Mononuclear cell (primary cell): ENCODE measurements at regions not wholly inside any gene's neighbourhood (a gene's known extent, or its start where the extent isn't known, plus 50 kb on each side); places are given as distances from the start of the nearest gene placed in this dataset.

Source experiments
- H3K27me3 ChIP-seq: 2 replicates; pipeline ENCODE4 v1.6.0; 2011; ENCODE audit warnings: low read length, control low read depth; ENCODE audit not compliant: insufficient read depth
- H3K4me1 ChIP-seq: 2 replicates; pipeline ENCODE4 v1.5.1; 2011; ENCODE audit warnings: mild to moderate bottlenecking, low read length, control low read depth; ENCODE audit not compliant: insufficient read depth
- H3K4me3 ChIP-seq: 2 replicates; pipeline ENCODE4 v1.5.1; 2011; ENCODE audit warnings: mild to moderate bottlenecking, low read length, moderate library complexity
- H3K9me3 ChIP-seq: 2 replicates; pipeline ENCODE4 v1.5.1; 2011; ENCODE audit warnings: low read depth, mild to moderate bottlenecking, control low read depth, low read length

GRCh38 chr21:36236052-36236730 is 79.6 kb downstream of the DOP1B start:
- Histone ChIP-seq H3K4me1 (no peaks in the 10 kb centered on the region), H3K27me3 (no peaks in the 10 kb centered on the region), H3K9me3 (no peaks in the 10 kb centered on the region), H3K4me3 (no peak overlapping the region)

DNA sequence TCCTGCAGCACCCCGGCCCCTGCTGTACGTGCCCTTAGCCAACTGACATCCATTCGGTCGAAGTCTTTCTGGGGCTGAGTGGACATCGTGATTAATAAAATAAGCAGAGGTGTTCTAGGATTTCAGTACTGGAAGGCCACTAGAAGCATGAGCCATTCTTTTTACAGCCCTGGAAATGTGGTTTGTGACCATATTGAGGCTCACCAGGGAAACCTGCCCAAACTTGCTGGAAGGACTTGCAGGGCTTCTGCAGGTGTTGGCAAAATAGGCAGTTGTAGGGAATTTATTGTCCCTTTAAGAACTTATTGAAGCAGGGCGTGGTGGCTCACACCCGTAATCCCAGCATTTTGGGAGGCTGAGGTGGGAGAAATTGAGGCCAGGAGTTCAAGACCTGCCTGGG is 80.8 kb downstream of the DOP1B start:
- no peaks in the 10 kb centered on the region for H3K27me3 ChIP-seq
- H3K4me1 ChIP-seq, result no peaks in the 10 kb centered on the region
- no peaks in the 10 kb centered on the region for H3K9me3 ChIP-seq

DNA sequence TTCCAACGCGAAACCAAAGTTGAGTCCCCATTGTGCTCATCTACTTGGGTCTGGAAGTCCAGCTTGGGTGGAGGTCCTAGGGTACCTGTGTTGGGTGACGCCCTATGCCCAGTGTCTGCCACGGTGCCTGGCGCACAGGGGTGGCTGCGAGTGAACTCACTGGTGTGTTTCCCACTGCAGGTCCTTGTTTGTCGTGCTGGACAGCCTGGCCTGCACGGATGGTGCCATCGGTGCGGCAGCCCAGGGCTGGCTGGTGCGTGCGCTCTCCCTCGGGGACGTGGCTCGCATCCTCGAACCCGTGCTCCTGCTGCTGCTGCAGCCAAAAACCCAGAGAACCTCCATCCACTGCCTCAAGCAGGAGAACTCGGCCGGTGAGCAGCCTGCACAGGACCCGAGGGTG is 80.4 kb upstream of the MORC3 start:
- H3K4me3 ChIP-seq, result no peak overlapping the region

More for the DNA sequence above, 80.8 kb downstream of the DOP1B start:
- H3K4me3 ChIP-seq, result no peak overlapping the region

GRCh38 chr21:36241717-36242116 is 78.3 kb upstream of the MORC3 start:
- H3K4me3 ChIP-seq, result no peak overlapping the region

More for the DNA sequence above, 80.4 kb upstream of the MORC3 start:
- no peaks in the 10 kb centered on the region for H3K4me1 ChIP-seq
- no peaks in the 10 kb centered on the region for H3K9me3 ChIP-seq
- H3K27me3 ChIP-seq, result no peaks in the 10 kb centered on the region

GRCh38 chr21:36245115-36245514 is 74.9 kb upstream of the MORC3 start:
- Histone ChIP-seq H3K9me3 (no peaks in the 10 kb centered on the region), H3K4me1 (no peaks in the 10 kb centered on the region), H3K27me3 (no peaks in the 10 kb centered on the region), H3K4me3 (no peak overlapping the region)

More at GRCh38 chr21:36241717-36242116, 78.3 kb upstream of the MORC3 start:
- Histone ChIP-seq H3K4me1 (no peaks in the 10 kb centered on the region), H3K27me3 (no peaks in the 10 kb centered on the region), H3K9me3 (no peaks in the 10 kb centered on the region)

DNA sequence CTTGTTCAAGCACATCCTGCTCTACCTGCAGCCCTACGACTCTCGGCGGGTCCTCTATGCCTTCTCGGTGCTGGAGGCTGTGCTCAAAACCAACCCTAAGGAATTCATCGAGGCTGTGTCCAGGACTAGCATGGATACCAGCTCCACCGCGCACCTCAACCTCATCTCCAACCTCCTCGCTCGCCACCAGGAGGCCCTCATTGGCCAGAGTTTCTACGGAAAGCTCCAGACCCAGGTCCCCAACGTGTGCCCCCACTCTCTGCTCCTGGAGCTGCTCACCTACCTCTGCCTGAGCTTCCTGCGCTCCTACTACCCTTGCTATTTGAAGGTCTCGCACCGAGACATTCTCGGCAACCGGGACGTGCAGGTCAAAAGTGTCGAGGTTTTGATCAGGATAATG is 74.3 kb upstream of the MORC3 start:
- H3K4me1 ChIP-seq, result no peaks in the 10 kb centered on the region
- H3K4me3 ChIP-seq, result no peak overlapping the region
- no peaks in the 10 kb centered on the region for H3K9me3 ChIP-seq
- no peaks in the 10 kb centered on the region for H3K27me3 ChIP-seq

DNA sequence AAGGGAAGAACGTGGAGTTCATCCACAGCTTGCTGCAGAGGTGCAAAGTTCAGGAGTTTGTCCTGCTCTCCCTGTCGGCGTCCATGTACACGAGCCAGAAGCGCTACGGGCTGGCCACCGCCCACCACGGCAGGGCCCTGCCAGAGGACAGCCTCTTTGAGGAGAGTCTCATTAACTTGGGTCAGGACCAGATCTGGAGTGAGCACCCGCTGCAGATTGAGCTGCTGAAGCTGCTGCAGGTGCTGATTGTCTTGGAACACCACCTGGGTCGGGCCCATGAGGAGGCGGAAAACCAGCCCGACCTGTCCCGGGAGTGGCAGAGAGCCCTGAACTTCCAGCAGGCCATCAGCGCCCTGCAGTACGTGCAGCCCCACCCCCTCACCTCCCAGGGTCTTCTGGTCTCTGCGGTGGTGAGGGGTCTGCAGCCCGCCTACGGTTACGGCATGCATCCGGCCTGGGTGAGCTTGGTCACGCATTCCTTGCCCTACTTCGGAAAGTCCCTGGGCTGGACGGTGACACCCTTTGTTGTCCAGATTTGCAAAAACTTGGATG is 73.8 kb upstream of the MORC3 start:
- H3K4me1 ChIP-seq, result no peaks in the 10 kb centered on the region

DNA sequence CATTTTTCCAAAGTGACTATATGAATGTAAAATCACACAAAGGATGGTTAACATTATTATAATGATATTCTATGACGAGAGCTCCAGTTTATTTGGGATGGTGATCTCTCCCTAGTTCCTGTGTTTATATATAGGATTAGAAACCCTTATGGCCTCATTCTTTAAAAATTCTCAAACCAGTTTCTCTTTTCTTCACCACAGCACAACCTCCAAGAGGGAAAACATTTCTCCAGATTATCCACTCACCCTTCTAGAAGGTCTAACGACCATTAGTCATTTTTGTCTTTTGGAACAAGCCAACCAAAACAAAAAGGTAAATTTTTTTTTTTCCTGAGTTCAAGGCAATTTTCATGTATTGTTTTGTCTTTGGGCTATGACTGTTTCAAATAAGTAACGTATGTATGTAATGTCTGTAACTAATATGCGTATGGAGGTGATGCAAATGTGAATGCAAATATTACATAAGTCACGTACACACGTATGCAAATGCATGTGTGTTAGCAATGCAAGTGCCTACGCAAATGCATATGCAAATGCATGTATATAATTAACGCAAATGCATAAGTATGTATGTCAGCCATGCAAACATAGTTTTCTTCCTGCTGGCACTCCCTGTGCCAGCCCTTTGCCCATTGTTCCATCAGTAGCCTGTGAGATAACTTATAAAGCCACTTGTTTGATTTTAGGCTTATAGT is 72.5 kb upstream of the MORC3 start:
- no peaks in the 10 kb centered on the region for H3K9me3 ChIP-seq
- H3K4me1 ChIP-seq, result no peaks in the 10 kb centered on the region
- no peaks in the 10 kb centered on the region for H3K27me3 ChIP-seq
- H3K4me3 ChIP-seq, result no peak overlapping the region

More for the DNA sequence above, 73.8 kb upstream of the MORC3 start:
- no peak overlapping the region for H3K4me3 ChIP-seq
- H3K27me3 ChIP-seq, result no peaks in the 10 kb centered on the region
- H3K9me3 ChIP-seq, result no peaks in the 10 kb centered on the region

DNA sequence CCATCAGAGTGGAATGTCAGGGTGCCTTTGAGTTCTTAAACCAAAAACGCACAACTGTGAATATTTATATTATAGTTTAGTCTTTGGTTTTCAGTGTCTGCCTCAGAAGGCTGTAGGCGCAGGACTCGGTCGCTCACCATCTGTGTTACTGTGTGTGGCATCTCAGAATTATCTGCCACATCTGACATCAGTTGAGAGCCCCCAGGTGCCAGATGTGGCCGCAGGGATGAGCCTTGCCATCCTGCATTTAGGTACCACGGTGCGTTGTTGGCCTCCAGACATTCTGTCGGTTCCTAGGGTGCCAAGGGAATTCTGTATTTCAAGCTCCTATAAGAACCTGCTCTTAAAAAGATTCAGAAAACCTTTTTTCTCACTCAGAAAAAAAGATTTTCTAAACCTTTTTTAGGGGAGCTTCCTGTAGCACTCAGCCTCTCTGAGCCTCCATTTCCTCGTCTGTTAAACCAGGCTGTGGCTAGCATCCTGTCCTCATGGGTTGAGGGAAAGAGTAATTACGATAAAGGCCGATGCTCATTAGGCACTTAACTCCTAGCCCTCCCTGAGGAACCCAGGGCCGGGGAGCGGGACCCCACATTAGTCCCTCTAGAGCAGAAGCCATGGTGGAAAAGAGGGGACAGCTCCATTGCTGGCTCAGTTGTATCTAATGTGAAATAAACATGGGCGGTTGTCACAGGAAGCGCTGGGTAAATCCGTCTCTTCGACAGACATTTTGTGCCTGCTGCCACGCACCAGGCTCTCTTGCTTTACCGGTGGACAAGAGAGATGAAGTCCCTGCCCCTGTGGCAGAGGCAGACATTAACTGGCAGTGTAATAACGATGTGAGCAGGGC is 70.2 kb upstream of the MORC3 start:
- no peaks in the 10 kb centered on the region for H3K9me3 ChIP-seq
- H3K4me1 ChIP-seq, result peaks cover 4% of the 10 kb centered on the region
- H3K4me3 ChIP-seq, result no peak overlapping the region
- no peaks in the 10 kb centered on the region for H3K27me3 ChIP-seq

- H3K27me3 ChIP-seq, result no peaks in the 10 kb centered on the region
- H3K4me3 ChIP-seq, result no peak overlapping the region
- H3K4me1 ChIP-seq, result peaks cover 4% of the 10 kb centered on the region
- no peaks in the 10 kb centered on the region for H3K9me3 ChIP-seq
Measured at GRCh38 chr21:36250423-36251075, 69.4 kb upstream of the MORC3 start.

- no peaks in the 10 kb centered on the region for H3K27me3 ChIP-seq
- H3K4me3 ChIP-seq, result no peak overlapping the region
- no peaks in the 10 kb centered on the region for H3K9me3 ChIP-seq
- H3K4me1 ChIP-seq, result peaks cover 18% of the 10 kb centered on the region
Measured at GRCh38 chr21:36254106-36254941, 65.7 kb upstream of the MORC3 start.

DNA sequence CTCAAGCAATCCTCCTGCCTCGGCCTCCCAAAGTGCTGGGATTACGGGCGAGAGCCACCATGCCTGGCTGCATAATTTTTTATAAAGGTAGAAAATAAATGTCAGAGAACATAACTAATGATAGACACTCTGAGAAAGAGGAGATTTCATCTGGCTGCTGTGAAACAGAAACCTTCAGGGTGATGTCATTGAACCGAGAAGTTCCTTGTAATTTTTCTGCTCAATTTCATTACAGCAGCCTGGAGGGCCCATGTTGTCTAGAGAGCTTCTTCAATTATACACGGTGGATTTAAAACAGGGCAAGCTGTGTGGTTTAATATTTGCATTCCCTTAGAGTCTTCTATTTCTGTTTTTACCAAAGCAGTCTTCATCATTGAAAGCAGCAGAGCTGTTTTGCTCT is 64.3 kb upstream of the MORC3 start:
- peaks cover 29% of the 10 kb centered on the region for H3K4me1 ChIP-seq
- H3K27me3 ChIP-seq, result no peaks in the 10 kb centered on the region
- H3K4me3 ChIP-seq, result no peak overlapping the region
- no peaks in the 10 kb centered on the region for H3K9me3 ChIP-seq

DNA sequence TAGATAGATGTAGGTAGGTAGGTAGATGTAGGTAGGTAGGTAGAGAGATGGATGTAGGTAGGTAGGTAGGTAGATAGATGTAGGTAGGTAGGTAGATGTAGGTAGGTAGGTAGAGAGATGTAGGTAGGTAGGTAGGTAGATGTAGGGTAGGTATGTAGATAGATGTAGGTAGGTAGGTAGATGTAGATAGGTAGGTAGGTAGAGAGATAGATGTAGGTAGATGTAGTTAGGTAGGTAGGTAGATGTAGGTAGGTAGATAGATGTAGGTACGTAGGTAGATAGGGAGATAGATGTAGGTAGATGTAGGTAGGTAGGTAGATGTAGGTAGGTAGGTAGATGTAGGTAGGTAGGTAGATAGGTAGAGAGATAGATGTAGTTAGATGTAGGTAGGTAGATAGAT is 62.3 kb upstream of the MORC3 start:
- Histone ChIP-seq H3K4me1 (peaks cover 35% of the 10 kb centered on the region), H3K27me3 (no peaks in the 10 kb centered on the region)

More for the DNA sequence above, 62.3 kb upstream of the MORC3 start:
- Histone ChIP-seq H3K9me3 (no peaks in the 10 kb centered on the region), H3K4me3 (no peak overlapping the region)
